ENCODE measurements at regions not wholly inside any gene's neighbourhood (a gene's known extent, or its start where the extent isn't known, plus 50 kb on each side); places are given as distances from the start of the nearest gene placed in this dataset.
A peak's percentile ranks its signal among the peaks of the same experiment; 100 is the strongest.

- H3K27ac ChIP-seq (ENCODE audit: low read depth, low read length), result no peak overlapping the region
- H2BK20ac ChIP-seq (ENCODE audit: low read length), result peak overlapping the region; percentile 91; the same call in 1 of the 2 replicates
- no peak overlapping the region for H2AFZ ChIP-seq (ENCODE audit: low read length)
- no peak overlapping the region for H3K23ac ChIP-seq (ENCODE audit: insufficient read length)
- H3K9ac ChIP-seq (replicated peaks in 1 of 4; ENCODE audit: extremely low read depth in 1 of 4, low read depth in 3 of 4, low read length in 3 of 4), result no peak overlapping the region
- no peaks in the 10 kb centered on the region for H3K79me2 ChIP-seq (ENCODE audit: control insufficient read depth in 1 of 2, insufficient read depth in 2 of 2, low read length in 2 of 2)
- peak overlapping the region; percentile 52 for H4K91ac ChIP-seq (replicated peaks; ENCODE audit: insufficient read length, low read length)
- no peaks in the 10 kb centered on the region for H3K36me3 ChIP-seq (ENCODE audit: control insufficient read depth in 2 of 4, insufficient read depth in 4 of 4, low read length in 3 of 4)
- 0 out of 2 replicates have a peak overlapping the region, but pooled peaks have one; percentile 88 for H2BK15ac ChIP-seq (ENCODE audit: low read length)
- peaks cover 0 to 3% (median 0%) of the 10 kb centered on the region in 4 experiments; a peak in 2 of 7 replicates for H3K27me3 ChIP-seq (replicated peaks in 1 of 4; ENCODE audit: control insufficient read depth in 3 of 4, extremely low read depth in 1 of 4, insufficient read depth in 3 of 4, low read length in 3 of 4)
- no peaks in the 10 kb centered on the region for H4K20me1 ChIP-seq (replicated peaks in 1 of 2; ENCODE audit: control insufficient read depth in 1 of 2, insufficient read depth in 2 of 2, low read length in 2 of 2)
- H3K9me3 ChIP-seq (ENCODE audit: insufficient read depth in 2 of 2, low read depth in 1 of 2, low read length in 1 of 2), result no peaks in the 10 kb centered on the region
- DNase-seq (ENCODE audit: low read depth in 1 of 2, low spot score in 2 of 2) (no peak), FAIRE-seq (no peak)
- H2BK120ac ChIP-seq (replicated peaks; ENCODE audit: low read depth, low read length), result peak overlapping the region; percentile 40
- H3K56ac ChIP-seq (replicated peaks; ENCODE audit: insufficient read length, low read depth, low read length), result no peak overlapping the region
- H4K5ac ChIP-seq (ENCODE audit: insufficient read length, low read depth, low read length), result no peak overlapping the region
- peak overlapping the region; percentile 89; the same call in 1 of the 2 replicates for H2BK12ac ChIP-seq (ENCODE audit: low read depth, low read length)
- peaks cover 9 to 18% (median 12%) of the 10 kb centered on the region in 4 experiments; a peak in 6 of 7 replicates for H3K4me1 ChIP-seq (replicated peaks in 1 of 4; ENCODE audit: control insufficient read depth in 3 of 4, insufficient read depth in 4 of 4, low read length in 3 of 4)
- H3K4ac ChIP-seq (replicated peaks; ENCODE audit: insufficient read length, low read depth, low read length), result peak overlapping the region; percentile 49
- peak overlapping the region in 1 of 4 experiments; percentile 52; a peak in 1 of 8 replicates for H3K4me3 ChIP-seq (ENCODE audit: extremely low read depth in 1 of 4, insufficient read depth in 2 of 4, low read depth in 3 of 4, low read length in 4 of 4)
- H2AK5ac ChIP-seq (ENCODE audit: low read depth, low read length), result 0 out of 2 replicates have a peak overlapping the region, but pooled peaks have one; percentile 45
- H3K18ac ChIP-seq (ENCODE audit: extremely low read depth, low read length), result no peak overlapping the region
- no peak overlapping the region; the same call in 1 of the 2 replicates for H4K8ac ChIP-seq (ENCODE audit: extremely low read depth, insufficient read depth, low read length)
- peak overlapping the region; percentile 23 to 60; a peak in 1 of 4 replicates for H3K4me2 ChIP-seq (ENCODE audit: insufficient read depth in 1 of 2, low read depth in 2 of 2, low read length in 2 of 2)
- no peak overlapping the region for H2BK5ac ChIP-seq (ENCODE audit: low read depth, low read length)
- CTCF ChIA-PET (ENCODE audit: partially characterized antibody), result interaction anchor here (0.8 to 2.2 kb wide), 6 partner anchors 15 to 218 kb away, joined by 3 to 10 read pairs (median 4); no protein-coding TSS in a partner anchor
- POLR2A ChIA-PET (ENCODE audit: partially characterized antibody), result interaction anchor here (2.0 kb wide), 1 partner anchor 11 kb away, joined by 9 read pairs; no protein-coding TSS in a partner anchor
- H3K79me1 ChIP-seq (ENCODE audit: low read depth, low read length), result no peaks in the 10 kb centered on the region
- peaks cover 3% of the 10 kb centered on the region; the same call in 1 of the 2 replicates for H3K23me2 ChIP-seq (ENCODE audit: low read depth, low read length)
- WGBS, 2 experiments (ENCODE audit: extremely low coverage in 1 of 2, insufficient coverage in 1 of 2, insufficient read length in 1 of 2, insufficient replicate concordance in 2 of 2, low coverage in 1 of 2, low lambda C conversion rate in 2 of 2, missing lambda C conversion rate in 1 of 2), result 90% methylated on average over 14 of the region's 14 CpGs; no CpG with 5 or more reads in 1 of the 2 experiments
- no peak overlapping the region for H3K14ac ChIP-seq (ENCODE audit: insufficient read length)
- TF ChIP-seq YY1 (IDR thresholded peaks at IDR 0.05; ENCODE audit: low read depth, low read length) (no peak), RFX5 (IDR thresholded peaks at IDR 0.05; ENCODE audit: borderline replicate concordance, low read depth, low read length) (no peak), SIRT6 (IDR thresholded peaks at IDR 0.05; ENCODE audit: low read length) (no peak), POLR2A (IDR thresholded peaks at IDR 0.05; ENCODE audit: control extremely low read depth in 1 of 2, low read depth in 2 of 2, low read length in 2 of 2) (no peak), USF2 (IDR thresholded peaks at IDR 0.05; ENCODE audit: low read length) (no peak), MAX (IDR thresholded peaks at IDR 0.05) (no peak), KDM4A (IDR thresholded peaks at IDR 0.05; ENCODE audit: low read depth, low read length, severe bottlenecking) (no peak), TEAD4 (IDR thresholded peaks at IDR 0.05; ENCODE audit: low read depth, low read length) (no peak), RAD21 (IDR thresholded peaks at IDR 0.05 in 1 of 2, conservative IDR thresholded peaks at IDR 0.05 in 1 of 2; ENCODE audit: low read depth in 2 of 2, low read length in 2 of 2) (no peak), CHD1 (IDR thresholded peaks at IDR 0.05; ENCODE audit: low read depth, low read length) (no peak), SP4 (IDR thresholded peaks at IDR 0.05; ENCODE audit: low read length) (no peak)
These were observed 102.1 kb upstream of the ZBTB40 start for GRCh38 chr1:22349362-22350043.

Data from H1 (cell line).